GM12878 (cell line): ENCODE measurements at regions not wholly inside any gene's neighbourhood (a gene's known extent, or its start where the extent isn't known, plus 50 kb on each side); places are given as distances from the start of the nearest gene placed in this dataset.

Source experiments
- ATAC-seq: fragments of 200-7000 bp; cut with Tn5 transposase; 3 replicates; pipeline ENCODE4 v1.9.1; 2020; ENCODE audit warnings: mild to moderate bottlenecking, moderate library complexity
- BruUV-seq: library from RNA; stranded (reverse); fragments of 400-500 nt; replicated peaks from 2 replicates; lab custom pipeline; 2021; lab: Mats Ljungman, UMichigan
- CTCF ChIA-PET: fragments of 300-600 bp; sonication (Branson Sonifier 250); formaldehyde crosslinking; extraction: SDS; loops from one replicate; lab custom pipeline; 2021; ENCODE audit warnings: inconsistent platforms; lab: Yijun Ruan, JAX
- POLR2A ChIA-PET: fragments of 350-600 bp; formaldehyde crosslinking; extraction: SDS; loops from one replicate; lab custom pipeline; 2021; ENCODE audit warnings: inconsistent platforms; lab: Charles Lee
- RAD21 ChIA-PET: fragments of 300-600 bp; sonication (Branson Sonifier 250); formaldehyde crosslinking; loops from one replicate; lab custom pipeline; 2023; ENCODE audit warnings: antibody characterized with exemption; ENCODE audit not compliant: unreplicated experiment; lab: Charles Lee
- SMC1A ChIA-PET: fragments of 300-600 bp; sonication (Branson Sonifier 250); formaldehyde crosslinking; loops from one replicate; lab custom pipeline; 2023; ENCODE audit not compliant: unreplicated experiment, uncharacterized antibody; lab: Charles Lee
- DNase-seq: peaks from one replicate; pipeline ENCODE4 v3.0.0-alpha.2; 2011; ENCODE audit warnings: low read depth, low spot score
- FAIRE-seq: peaks from 3 replicates; lab custom pipeline; 2011; peaks lifted over from hg19 to GRCh38; lab: Jason Lieb, UNC
- H2AFZ ChIP-seq: 2 replicates; pipeline ENCODE4 v1.6.0; 2011; ENCODE audit warnings: low read depth, low read length, control low read depth; ENCODE audit not compliant: control insufficient read depth
- H3K27ac ChIP-seq: 2 replicates; pipeline ENCODE4 v1.5.1; 2011; ENCODE audit warnings: control low read depth; ENCODE audit not compliant: control insufficient read depth, insufficient read depth
- H3K27me3 ChIP-seq, 2 experiments: replicated peaks in 1 of 2; 2 replicates each; pipeline versions ENCODE4 v1.6.0 to v1.6.1; 2011; ENCODE audit warnings: low read length in 1 of 2; ENCODE audit not compliant: control insufficient read depth in 2 of 2, insufficient read depth in 2 of 2
- H3K36me3 ChIP-seq, 2 experiments: 2 replicates each; pipeline ENCODE4 v1.5.1; 2011; ENCODE audit warnings: low read length in 1 of 2; ENCODE audit not compliant: control insufficient read depth in 2 of 2, insufficient read depth in 2 of 2
- H3K4me1 ChIP-seq: 2 replicates; pipeline ENCODE4 v1.6.1; 2011; ENCODE audit warnings: mild to moderate bottlenecking, low read length, moderate library complexity, mixed read lengths; ENCODE audit not compliant: control insufficient read depth, insufficient read depth
- H3K4me2 ChIP-seq: 2 replicates; pipeline ENCODE4 v1.6.0; 2011; ENCODE audit warnings: control low read depth; ENCODE audit not compliant: control insufficient read depth, insufficient read depth
- H3K4me3 ChIP-seq: fragments of 200-600 bp; sonication (generic); 2 replicates; pipeline ENCODE4 v1.5.1; 2016
- H3K79me2 ChIP-seq: 2 replicates; pipeline ENCODE4 v1.6.0; 2011; ENCODE audit warnings: low read length; ENCODE audit not compliant: control insufficient read depth, insufficient read depth
- H3K9ac ChIP-seq: 2 replicates; pipeline ENCODE4 v1.8.0; 2011; ENCODE audit warnings: low read length, control low read depth, mixed read lengths; ENCODE audit not compliant: control insufficient read depth, insufficient read depth
- H3K9me3 ChIP-seq: replicated peaks from 3 replicates; pipeline ENCODE4 v1.5.1; 2011; ENCODE audit warnings: mild to moderate bottlenecking, low read length; ENCODE audit not compliant: control insufficient read depth, insufficient read depth
- H4K20me1 ChIP-seq: 2 replicates; pipeline ENCODE4 v1.6.0; 2011; ENCODE audit not compliant: control insufficient read depth, insufficient read depth
- ATF7 ChIP-seq: fragments of 450-650 bp; IDR thresholded peaks from 2 replicates; pipeline ENCODE4 v1.6.1; 2016; ENCODE audit warnings: low read depth, mild to moderate bottlenecking
- CREB1 ChIP-seq: IDR thresholded peaks from 2 replicates; pipeline ENCODE4 v1.6.1; 2012; ENCODE audit warnings: low read depth, mild to moderate bottlenecking, inconsistent platforms
- E2F4 ChIP-seq: IDR thresholded peaks from 2 replicates; pipeline ENCODE4 v1.6.1; 2012; ENCODE audit warnings: low read depth, low read length, improper control_type of control experiment
- GATAD2B ChIP-seq: fragments of 450-650 bp; conservative IDR thresholded peaks from 2 replicates; pipeline ENCODE4 v1.6.1; 2017; ENCODE audit warnings: low read depth, mild to moderate bottlenecking, moderate library complexity
- HDGF ChIP-seq: fragments of 450-650 bp; IDR thresholded peaks from 2 replicates; pipeline ENCODE4 v1.6.1; 2016; ENCODE audit warnings: antibody characterized with exemption
- IKZF2 ChIP-seq, 2 experiments: fragments of 450-650 bp; IDR thresholded peaks; 2 replicates each; pipeline ENCODE4 v1.6.1; 2017; ENCODE audit warnings: mild to moderate bottlenecking in 2 of 2, moderate library complexity in 2 of 2
- NFXL1 ChIP-seq: fragments of 450-650 bp; IDR thresholded peaks from 2 replicates; pipeline ENCODE4 v1.6.1; 2017; ENCODE audit warnings: antibody characterized with exemption, mild to moderate bottlenecking, borderline replicate concordance
- RAD51 ChIP-seq: fragments of 450-650 bp; IDR thresholded peaks from 2 replicates; pipeline ENCODE4 v1.6.1; 2016; ENCODE audit warnings: moderate library complexity, mild to moderate bottlenecking, inconsistent platforms
- SIX5 ChIP-seq: IDR thresholded peaks from 2 replicates; pipeline ENCODE4 v1.6.1; 2011; ENCODE audit warnings: mild to moderate bottlenecking, low read depth, low read length, moderate library complexity; ENCODE audit not compliant: severe bottlenecking
- TBL1XR1 ChIP-seq: IDR thresholded peaks from 2 replicates; pipeline ENCODE4 v1.6.1; 2012; ENCODE audit warnings: low read depth, low read length, improper control_type of control experiment
- USF1 ChIP-seq: IDR thresholded peaks from 2 replicates; pipeline ENCODE4 v1.6.1; 2011; ENCODE audit warnings: borderline replicate concordance, low read depth, mild to moderate bottlenecking, moderate library complexity, mixed read lengths, low read length; ENCODE audit not compliant: insufficient read depth; ENCODE audit errors: extremely low read length
- WGBS: methylation state at CpG from one replicate; pipeline ENCODE4 v1.1.6; 2016; ENCODE audit warnings: low lambda C conversion rate; ENCODE audit not compliant: insufficient replicate concordance, insufficient coverage; ENCODE audit errors: missing lambda C conversion rate; 5-methylcytosine and 5-hydroxymethylcytosine counted together
- in situ Hi-C: fragments of 300-500 bp; cut with MboI; formaldehyde crosslinking; loops from 9 replicates; pipeline ENCODE4 v1.14.3; 2018; ENCODE audit warnings: mixed read lengths
- intact Hi-C: fragments of 100-400 bp; cut with micrococcal nuclease; formaldehyde crosslinking; loops from one replicate; pipeline ENCODE4 v1.14.2; 2022; ENCODE audit not compliant: unreplicated experiment

GRCh38 chr20:24051160-24051559 is 62.6 kb upstream of the GGTLC1 start:
- H3K9ac ChIP-seq = no peak overlapping the region
- no peak for TF ChIP-seq HDGF
- no peak for TF ChIP-seq SIX5
- TF ChIP-seq NFXL1 = no peak
- no peak for TF ChIP-seq CREB1
- no peak for TF ChIP-seq TBL1XR1
- TF ChIP-seq RAD51 = no peak
- no peak for TF ChIP-seq USF1
- no peak for TF ChIP-seq IKZF2 (IDR thresholded peaks at IDR 0.05)
- TF ChIP-seq GATAD2B = no peak
- no peak for TF ChIP-seq ATF7
- TF ChIP-seq E2F4 = no peak
- no peaks in the 10 kb centered on the region for H3K9me3 ChIP-seq
- H3K79me2 ChIP-seq = no peaks in the 10 kb centered on the region
- H3K4me3 ChIP-seq = no peak overlapping the region
- no peaks in the 10 kb centered on the region for H3K4me1 ChIP-seq
- in situ Hi-C loops (no loop called here), intact Hi-C loops (no loop called here)
- CTCF ChIA-PET = no interaction called here
- no peaks in the 10 kb centered on the region for H4K20me1 ChIP-seq
- H3K27ac ChIP-seq = no peak overlapping the region
- H3K4me2 ChIP-seq = no peak overlapping the region
- SMC1A ChIA-PET = no interaction called here
- no peak overlapping the region for H2AFZ ChIP-seq
- no TSS peak for BruUV-seq
- no peaks in the 10 kb centered on the region; a peak in 1 of 4 replicates for H3K27me3 ChIP-seq
- POLR2A ChIA-PET = no interaction called here
- RAD21 ChIA-PET = no interaction called here
- WGBS = 45% methylated on average over 2 of the region's 2 CpGs
- DNase-seq = no peak
- no peak for ATAC-seq
- no peak for FAIRE-seq
- H3K36me3 ChIP-seq = no peaks in the 10 kb centered on the region
